Fibroblast of lung (primary cell): ENCODE measurements at regions not wholly inside any gene's neighbourhood (a gene's known extent, or its start where the extent isn't known, plus 50 kb on each side); places are given as distances from the start of the nearest gene placed in this dataset.

Experiments used
- EZH2 ChIP-seq: IDR thresholded peaks from 2 replicates; pipeline ENCODE4 v1.5.1; 2012; ENCODE audit warnings: low read length, control low read depth, mild to moderate bottlenecking; ENCODE audit errors: missing control alignments
- TF ChIP-seq, protein P1 (sequence below), 2 donors: IDR thresholded peaks in 1 of 2; conservative IDR thresholded peaks in 1 of 2; 1 replicate in 1 of 2; 2 replicates in 1 of 2; pipeline ENCODE4 v1.5.1; 2011 to 2012; ENCODE audit warnings: low read length in 2 of 2, control low read depth in 1 of 2, inconsistent platforms in 1 of 2, low read depth in 1 of 2, mild to moderate bottlenecking in 1 of 2

DNA sequence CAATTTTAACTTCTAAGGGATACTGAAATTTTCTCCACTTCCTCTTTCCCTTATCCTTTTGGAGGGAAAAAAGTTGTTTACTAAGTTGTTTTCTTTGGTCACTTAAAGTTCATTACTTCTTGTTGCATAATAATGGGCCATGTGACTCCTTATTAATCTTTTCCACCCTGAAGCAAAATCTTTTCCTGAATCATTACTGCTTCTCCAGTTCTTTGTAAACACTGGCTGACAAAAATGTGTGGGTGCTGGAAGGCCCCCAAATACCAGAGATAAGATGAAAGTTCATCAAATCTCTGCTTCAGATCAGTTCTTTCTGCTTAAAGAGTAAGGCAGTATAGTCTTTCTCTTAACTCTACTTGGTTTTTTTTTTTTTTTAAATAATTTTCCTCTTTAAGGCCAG lies 108.9 kb upstream of the NHS start:
- TF ChIP-seq, protein P1, sequence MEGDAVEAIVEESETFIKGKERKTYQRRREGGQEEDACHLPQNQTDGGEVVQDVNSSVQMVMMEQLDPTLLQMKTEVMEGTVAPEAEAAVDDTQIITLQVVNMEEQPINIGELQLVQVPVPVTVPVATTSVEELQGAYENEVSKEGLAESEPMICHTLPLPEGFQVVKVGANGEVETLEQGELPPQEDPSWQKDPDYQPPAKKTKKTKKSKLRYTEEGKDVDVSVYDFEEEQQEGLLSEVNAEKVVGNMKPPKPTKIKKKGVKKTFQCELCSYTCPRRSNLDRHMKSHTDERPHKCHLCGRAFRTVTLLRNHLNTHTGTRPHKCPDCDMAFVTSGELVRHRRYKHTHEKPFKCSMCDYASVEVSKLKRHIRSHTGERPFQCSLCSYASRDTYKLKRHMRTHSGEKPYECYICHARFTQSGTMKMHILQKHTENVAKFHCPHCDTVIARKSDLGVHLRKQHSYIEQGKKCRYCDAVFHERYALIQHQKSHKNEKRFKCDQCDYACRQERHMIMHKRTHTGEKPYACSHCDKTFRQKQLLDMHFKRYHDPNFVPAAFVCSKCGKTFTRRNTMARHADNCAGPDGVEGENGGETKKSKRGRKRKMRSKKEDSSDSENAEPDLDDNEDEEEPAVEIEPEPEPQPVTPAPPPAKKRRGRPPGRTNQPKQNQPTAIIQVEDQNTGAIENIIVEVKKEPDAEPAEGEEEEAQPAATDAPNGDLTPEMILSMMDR (conservative IDR thresholded peaks at IDR 0.05 in 1 of 2, IDR thresholded peaks at IDR 0.05 in 1 of 2; ENCODE audit: low read depth in 1 of 2, low read length in 2 of 2) = no peak
- TF ChIP-seq EZH2 = no peak
